Embryonic facial prominence (tissue), 1 donor: ENCODE measurements at regions not wholly inside any gene's neighbourhood (a gene's known extent, or its start where the extent isn't known, plus 50 kb on each side); places are given as distances from the start of the nearest gene placed in this dataset.
"Not testable (repeated sequence)": the region's sequence is repeated elsewhere in the genome, so short reads cannot be mapped to it uniquely, and the experiment has no call there.

Experiments
- DNase-seq: peaks from one replicate; pipeline ENCODE4 v3.0.0-alpha.2; 2016; ENCODE audit errors: extremely low spot score

- no peak for DNase-seq
Measured at GRCh38 chr2:3115301-3116042, 262.1 kb downstream of the EIPR1 start.

GRCh38 chr2:3114406-3115185 is 263.0 kb downstream of the EIPR1 start:
- no peak for DNase-seq

DNA sequence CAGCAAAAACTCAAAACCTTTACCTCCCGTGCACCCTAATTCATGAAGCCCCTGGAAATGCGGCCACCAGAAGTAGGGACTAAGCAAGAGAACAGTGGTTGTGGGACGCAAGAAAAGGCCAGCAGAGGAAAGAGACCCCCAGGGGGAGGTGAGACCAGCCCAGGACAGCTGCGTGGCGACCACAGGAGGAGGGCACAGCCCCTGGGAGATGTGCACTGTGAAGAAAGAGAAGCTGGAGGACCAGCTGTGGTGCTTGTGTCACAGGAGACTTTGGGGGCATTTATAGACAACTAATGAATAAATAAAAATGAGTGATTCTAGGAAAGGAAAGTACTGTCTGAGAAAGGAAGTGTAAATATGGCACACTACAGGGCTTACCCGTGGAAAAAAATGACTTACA is 263.8 kb downstream of the EIPR1 start:
- DNase-seq: no peak

- DNase-seq: no peak
Measured at GRCh38 chr2:3113122-3113521, 264.5 kb downstream of the EIPR1 start.

DNA sequence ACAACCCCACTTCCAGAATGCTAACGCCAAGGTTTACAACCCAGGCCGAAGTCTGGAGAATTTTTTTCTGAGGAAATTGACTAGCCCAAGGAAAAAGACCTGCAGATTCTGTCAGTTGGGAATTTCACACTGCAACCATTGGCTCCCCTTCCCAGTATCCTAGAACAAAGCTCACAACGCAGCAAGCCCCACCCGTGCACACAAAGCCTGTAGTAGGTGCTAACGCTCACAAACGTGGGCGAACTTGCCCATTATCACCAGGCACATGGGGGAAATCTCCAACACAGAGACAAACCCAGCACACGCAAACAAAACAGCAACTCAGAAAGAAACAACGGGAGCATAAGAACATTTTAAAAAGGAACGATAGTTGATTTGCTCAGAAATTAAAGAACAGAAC is 265.1 kb downstream of the EIPR1 start:
- DNase-seq: no peak

GRCh38 chr2:3112131-3112530 is 265.5 kb downstream of the EIPR1 start:
- DNase-seq: no peak

DNA sequence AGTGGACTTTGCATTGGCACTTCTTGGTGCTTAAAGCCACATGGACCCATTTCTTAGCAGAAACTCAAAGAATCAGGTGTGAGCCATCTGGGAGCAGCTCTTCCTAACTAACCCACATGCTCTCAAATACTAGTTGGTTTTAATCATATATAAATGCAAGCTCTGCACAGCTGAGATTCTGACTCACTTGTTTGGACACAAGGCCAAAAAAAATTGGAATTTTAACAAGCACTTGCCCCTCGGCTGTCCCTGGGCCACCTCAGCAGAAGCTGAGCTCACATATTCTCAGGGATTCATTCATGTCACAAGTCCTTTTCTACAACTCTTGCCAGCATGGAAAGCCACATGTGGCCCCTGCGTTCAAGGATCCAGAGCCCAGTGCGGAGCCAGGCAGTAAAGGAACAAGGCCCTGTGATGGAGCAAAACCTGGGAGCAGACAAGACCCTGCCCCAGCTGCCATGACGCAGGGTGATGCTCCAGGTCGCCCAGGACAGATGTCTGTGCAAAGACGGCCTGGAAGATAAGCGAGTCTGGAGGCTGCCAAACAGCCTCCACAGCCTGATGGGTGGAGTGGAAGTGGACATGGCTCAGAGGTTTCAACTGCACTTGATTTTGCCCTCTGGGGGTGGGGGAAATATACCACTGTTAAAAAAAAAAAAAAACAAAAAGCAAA is 266.5 kb downstream of the EIPR1 start:
- DNase-seq: no peak

GRCh38 chr2:3110555-3110954 is 267.1 kb downstream of the EIPR1 start:
- no peak for DNase-seq

DNA sequence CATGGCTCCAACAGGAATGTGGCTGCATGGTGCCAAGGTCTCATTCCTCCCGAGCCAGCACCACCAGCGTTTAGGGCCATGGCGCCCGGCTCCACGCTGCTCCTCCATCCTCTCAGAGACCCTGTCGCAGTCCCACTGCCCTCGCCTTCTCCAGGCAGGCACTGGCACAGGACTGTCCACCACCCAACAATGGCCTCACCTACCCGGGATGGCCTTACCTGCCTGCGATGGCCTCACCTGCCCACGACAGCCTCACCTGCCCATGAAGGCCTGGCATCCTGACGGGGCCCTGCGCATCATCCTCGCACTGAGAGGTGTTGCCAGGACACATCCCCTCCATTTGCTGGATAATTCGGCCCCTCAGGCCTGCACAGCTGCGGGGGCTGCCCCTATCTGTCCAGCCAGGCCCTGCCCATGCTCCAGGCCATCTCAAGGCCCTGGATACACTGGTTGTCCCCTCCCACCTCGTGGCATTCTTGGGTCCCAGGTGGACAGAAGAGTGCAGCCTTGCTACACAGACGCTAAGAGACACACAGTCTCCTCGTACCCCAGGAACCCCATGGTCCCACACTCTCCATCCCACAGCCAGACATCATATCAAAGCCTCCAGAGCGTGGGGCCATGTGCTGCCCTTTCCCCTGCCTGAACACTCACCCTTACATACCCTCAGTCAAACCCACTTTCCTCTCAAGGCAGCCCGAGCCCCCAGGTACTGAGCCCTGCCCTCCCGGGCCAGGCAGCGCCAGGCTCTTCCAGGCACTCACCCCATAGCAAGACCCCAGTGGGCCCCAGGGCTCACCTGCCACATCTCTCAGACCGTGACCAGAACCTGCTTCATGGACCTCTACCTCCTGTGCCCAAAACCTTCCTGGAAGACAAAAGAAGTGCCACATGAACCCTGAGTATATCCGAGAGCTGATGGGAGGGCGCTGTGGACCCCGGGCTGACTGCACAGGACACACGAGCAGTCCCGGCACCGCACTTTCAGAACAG is 268.6 kb downstream of the EIPR1 start:
- DNase-seq: no peak

DNA sequence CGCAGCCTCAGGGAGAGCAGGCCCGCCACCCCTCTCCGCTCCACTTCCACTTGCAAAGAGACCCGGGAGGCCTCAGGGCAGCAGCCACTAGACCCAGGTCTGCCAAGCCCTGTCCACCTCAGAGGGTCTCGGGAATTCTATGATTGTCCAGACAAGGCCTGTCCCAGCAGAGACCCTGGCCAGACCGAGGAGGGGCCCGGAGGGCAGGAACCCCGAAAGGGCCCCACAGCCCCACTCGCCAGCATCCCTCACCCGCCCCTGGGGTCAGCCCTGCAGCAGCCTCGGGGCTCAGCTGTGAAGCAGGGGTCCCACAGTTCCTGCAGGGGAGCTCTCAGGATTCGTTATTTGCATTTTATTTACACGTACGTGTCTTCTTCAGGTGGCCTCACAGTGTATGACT is 269.5 kb downstream of the EIPR1 start:
- no peak for DNase-seq

GRCh38 chr2:3107567-3107966 is 270.1 kb downstream of the EIPR1 start:
- DNase-seq: no peak

GRCh38 chr2:3105814-3106569 is 271.6 kb downstream of the EIPR1 start:
- DNase-seq: no peak

GRCh38 chr2:3104958-3105813 is 272.4 kb downstream of the EIPR1 start:
- DNase-seq: not testable (repeated sequence)

DNA sequence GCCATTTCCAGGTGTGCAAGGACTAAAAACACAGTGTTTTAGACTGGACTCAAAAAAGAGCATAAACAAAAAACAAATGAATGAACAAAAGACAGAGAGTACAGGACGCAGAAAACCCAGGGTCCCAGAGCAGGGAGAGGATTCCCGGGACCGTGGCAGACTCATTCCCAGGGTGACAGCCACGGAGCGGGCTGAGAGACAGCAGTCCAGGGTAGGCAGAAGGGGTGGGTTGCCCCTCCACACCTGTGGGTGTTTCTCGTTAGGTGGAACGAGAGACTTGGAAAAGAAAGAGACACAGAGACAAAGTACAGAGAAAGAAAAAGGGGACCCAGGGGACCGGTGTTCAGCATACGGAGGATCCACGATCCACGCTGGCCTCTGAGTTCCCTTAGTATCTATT is 273.4 kb downstream of the EIPR1 start:
- no peak for DNase-seq

DNA sequence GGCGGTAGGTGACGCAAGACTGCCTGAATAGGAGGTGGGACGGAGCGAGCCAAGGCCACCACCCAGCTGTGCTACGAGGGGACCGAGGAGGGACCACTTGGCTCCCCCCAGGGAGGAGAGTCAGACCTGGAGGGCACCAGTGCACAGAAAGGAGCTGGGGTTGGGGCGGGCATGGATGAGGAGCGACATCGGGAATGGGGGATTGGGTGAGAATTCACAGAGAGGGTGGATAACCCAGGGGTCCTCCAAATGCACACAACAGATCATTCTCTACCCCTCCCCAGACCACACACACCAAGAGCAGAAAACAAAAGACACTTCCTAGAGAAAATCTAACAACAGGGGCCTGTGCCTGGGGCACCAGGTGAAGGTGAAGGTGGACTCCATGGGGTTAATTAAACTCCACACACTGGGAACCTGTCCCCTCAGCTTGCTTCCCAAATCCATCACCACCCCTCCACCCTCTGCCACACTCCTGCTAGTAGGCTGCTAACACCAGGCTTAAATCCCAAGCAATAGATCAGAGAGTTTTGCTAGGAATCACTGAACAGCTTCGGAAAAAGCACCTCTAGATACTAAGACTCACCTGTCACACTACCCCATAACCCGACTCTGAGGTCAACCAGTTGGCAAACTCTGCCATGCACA is 274.6 kb downstream of the EIPR1 start:
- no peak for DNase-seq

DNA sequence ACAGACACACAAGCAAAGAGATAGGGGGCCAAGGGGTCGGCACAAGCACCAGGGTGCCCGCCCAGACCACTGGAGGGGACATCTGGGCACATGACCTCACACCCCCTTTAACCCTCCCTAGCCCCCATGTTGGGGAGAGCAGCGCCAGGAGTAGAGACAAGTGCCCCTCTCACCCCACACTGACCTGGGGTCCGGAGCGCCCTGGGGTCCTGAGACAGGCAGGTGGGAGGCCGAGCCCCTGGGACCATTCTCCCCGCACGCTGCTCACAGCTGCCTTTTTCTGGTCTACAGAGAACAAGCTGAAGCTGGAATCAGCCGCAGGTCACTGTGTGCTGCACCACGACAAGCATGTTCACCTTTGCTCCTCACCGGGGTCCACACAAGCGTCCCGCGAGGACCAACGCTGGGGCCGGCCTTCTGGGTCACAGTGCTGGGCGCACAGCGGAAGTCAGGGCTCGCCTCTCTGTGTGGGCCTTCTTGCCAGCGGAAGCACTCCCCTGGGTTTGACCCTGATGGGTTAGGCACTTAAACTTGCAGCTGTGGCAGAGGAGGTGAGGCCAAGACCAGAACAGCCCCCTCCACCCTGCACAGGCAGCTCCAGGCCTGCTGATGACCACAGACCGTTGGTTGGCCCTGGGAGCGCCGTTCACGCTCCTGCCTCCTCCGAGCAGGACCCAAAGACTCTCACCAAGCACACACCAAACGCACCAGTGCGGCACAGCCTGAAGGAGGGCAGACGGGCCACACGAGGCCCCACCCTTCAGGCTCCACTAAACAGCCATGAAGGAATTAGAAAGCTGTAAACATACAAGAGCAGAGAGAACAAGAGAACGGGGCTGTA is 275.3 kb downstream of the EIPR1 start:
- no peak for DNase-seq

DNA sequence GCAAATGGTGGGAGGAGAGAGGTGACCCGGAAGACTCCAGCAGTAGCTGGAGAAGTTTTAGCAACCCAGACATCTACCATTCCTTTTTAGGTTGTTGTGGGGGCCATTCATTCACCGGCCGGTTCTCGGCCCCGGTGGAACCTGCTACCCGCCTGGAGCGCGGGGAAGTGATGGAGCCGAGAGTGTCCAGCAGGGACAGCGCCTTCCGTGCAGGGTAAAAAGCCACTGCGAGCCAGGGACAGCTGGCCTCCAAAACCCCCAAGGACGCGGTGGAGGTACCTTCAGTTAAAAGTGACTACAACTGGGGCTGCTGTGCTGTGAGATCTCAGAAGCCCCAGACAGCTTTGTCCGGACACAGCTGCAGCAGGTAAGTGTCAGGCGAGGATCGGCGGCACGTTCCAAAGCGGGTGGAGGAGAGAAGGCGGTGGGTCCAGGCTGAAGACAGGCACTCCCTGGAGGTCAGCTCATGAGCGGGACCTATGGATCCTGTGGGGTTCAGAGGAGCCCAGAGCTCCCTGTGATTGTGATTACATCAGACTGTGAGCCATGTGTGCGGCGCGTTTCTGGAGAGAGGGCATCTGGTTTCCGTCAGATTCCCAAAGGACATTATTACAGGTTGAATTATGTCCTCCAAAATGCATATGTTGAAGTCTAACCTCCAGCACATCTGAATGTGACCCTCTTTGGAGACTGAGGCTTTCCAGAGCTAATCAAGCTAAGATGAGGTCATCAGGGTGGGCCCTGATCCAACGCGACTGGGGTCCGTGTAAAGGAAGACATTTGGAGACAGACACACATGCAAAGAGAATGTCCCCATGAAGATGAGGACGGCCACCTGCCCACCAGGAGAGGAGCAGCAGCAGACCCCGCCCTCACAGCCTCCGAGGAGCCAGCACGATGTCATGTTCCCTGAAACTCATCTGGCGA is 276.3 kb downstream of the EIPR1 start:
- DNase-seq: no peak
